Natural killer cell (primary cell): ENCODE measurements at regions not wholly inside any gene's neighbourhood (a gene's known extent, or its start where the extent isn't known, plus 50 kb on each side); places are given as distances from the start of the nearest gene placed in this dataset.

ENCODE experiments used
- ATAC-seq, 3 donors: fragments of 150-1000 bp in 2 of 3; fragments of 200-7000 bp in 1 of 3; cut with Tn5 transposase; 1 replicate in 1 of 3; 2 replicates in 2 of 3; pipeline ENCODE4 v1.10.0; 2021; ENCODE audit warnings: mild to moderate bottlenecking in 2 of 3, moderate library complexity in 2 of 3
- DNase-seq, 2 donors: peaks; one replicate each; pipeline versions ENCODE4 v3.0.0 to v3.0.0-alpha.2; 2013 to 2021; ENCODE audit warnings: mixed read lengths in 1 of 2
- H3K27ac ChIP-seq: one replicate; pipeline ENCODE4 v1.5.1; 2013; ENCODE audit warnings: mild to moderate bottlenecking, low read length
- H3K27me3 ChIP-seq: one replicate; pipeline ENCODE4 v1.6.1; 2013; ENCODE audit warnings: low read length; ENCODE audit not compliant: control insufficient read depth, insufficient read depth
- H3K36me3 ChIP-seq: one replicate; pipeline ENCODE4 v1.6.1; 2013; ENCODE audit warnings: low read length; ENCODE audit not compliant: control insufficient read depth, insufficient read depth
- H3K4me1 ChIP-seq: one replicate; pipeline ENCODE4 v1.6.1; 2013; ENCODE audit warnings: low read length; ENCODE audit not compliant: control insufficient read depth, insufficient read depth
- H3K4me3 ChIP-seq: one replicate; pipeline ENCODE4 v1.5.1; 2013; ENCODE audit warnings: low read length
- H3K9me3 ChIP-seq: one replicate; pipeline ENCODE4 v1.6.1; 2013; ENCODE audit warnings: low read length; ENCODE audit not compliant: control insufficient read depth, insufficient read depth
- H3K27ac Mint-ChIP-seq, 2 donors: one replicate each; pipeline ENCODE4 v1.8.0; 2022; ENCODE audit warnings: mild to moderate bottlenecking in 2 of 2, mixed read lengths in 2 of 2, moderate library complexity in 1 of 2
- H3K27me3 Mint-ChIP-seq, 2 donors: one replicate each; pipeline ENCODE4 v1.8.0; 2022; ENCODE audit warnings: low read depth in 2 of 2, mixed read lengths in 2 of 2
- H3K36me3 Mint-ChIP-seq: one replicate; pipeline ENCODE4 v1.8.0; 2022; ENCODE audit warnings: mixed read lengths
- H3K4me1 Mint-ChIP-seq, 2 donors: one replicate each; pipeline ENCODE4 v1.8.0; 2022; ENCODE audit warnings: mixed read lengths in 2 of 2
- H3K4me3 Mint-ChIP-seq: one replicate; pipeline ENCODE4 v1.8.0; 2022; ENCODE audit warnings: mild to moderate bottlenecking, moderate library complexity, mixed read lengths
- H3K9me3 Mint-ChIP-seq, 2 donors: one replicate each; pipeline ENCODE4 v1.8.0; 2022; ENCODE audit warnings: mixed read lengths in 2 of 2
- CTCF ChIP-seq: fragments of 200-600 bp; IDR thresholded peaks from one replicate; pipeline ENCODE4 v1.8.0; 2022; ENCODE audit warnings: antibody characterized with exemption
- WGBS: methylation state at CpG from one replicate; pipeline ENCODE4 v1.1.7; 2013; ENCODE audit warnings: missing lambda C conversion rate; ENCODE audit not compliant: insufficient coverage; 5-methylcytosine and 5-hydroxymethylcytosine counted together
- intact Hi-C: fragments of 100-400 bp; cut with micrococcal nuclease; formaldehyde crosslinking; loops from one replicate; pipeline ENCODE4 v1.14.2; 2022

GRCh38 chr19:27890696-27891095 is 1322.3 kb downstream of the UQCRFS1 start:
- Mint-ChIP-seq H3K4me3 (no peak overlapping the region), H3K27ac (no peak overlapping the region), H3K36me3 (no peaks in the 10 kb centered on the region), H3K4me1 (no peaks in the 10 kb centered on the region), H3K9me3 (peaks cover 18% of the 10 kb centered on the region in 2 donors), H3K27me3 (no peaks in the 10 kb centered on the region)
- no peak overlapping the region for H3K4me3 ChIP-seq
- no peak for TF ChIP-seq CTCF
- intact Hi-C loops: no loop called here
- ATAC-seq (no peak), DNase-seq (no peak)
- peaks cover 32% of the 10 kb centered on the region for H3K9me3 ChIP-seq
- WGBS: 68% methylated on average over 5 of the region's 5 CpGs
- H3K4me1 ChIP-seq: no peaks in the 10 kb centered on the region
- no peaks in the 10 kb centered on the region for H3K36me3 ChIP-seq
- no peaks in the 10 kb centered on the region for H3K27me3 ChIP-seq
- H3K27ac ChIP-seq: no peak overlapping the region

- H3K4me1 Mint-ChIP-seq: no peaks in the 10 kb centered on the region
- Histone ChIP-seq H3K4me1 (no peaks in the 10 kb centered on the region), H3K27ac (no peak overlapping the region), H3K4me3 (no peak overlapping the region), H3K27me3 (no peaks in the 10 kb centered on the region), H3K9me3 (peaks cover 35% of the 10 kb centered on the region), H3K36me3 (no peaks in the 10 kb centered on the region)
- WGBS: 74% methylated on average over 3 of the region's 3 CpGs
- H3K27ac Mint-ChIP-seq: no peak overlapping the region
- H3K27me3 Mint-ChIP-seq: no peaks in the 10 kb centered on the region
- peaks cover 20% of the 10 kb centered on the region in 2 donors for H3K9me3 Mint-ChIP-seq
- intact Hi-C loops: no loop called here
- no peak for TF ChIP-seq CTCF
- ATAC-seq (no peak), DNase-seq (no peak)
- no peak overlapping the region for H3K4me3 Mint-ChIP-seq
- H3K36me3 Mint-ChIP-seq: no peaks in the 10 kb centered on the region
These were observed 1322.7 kb downstream of the UQCRFS1 start for GRCh38 chr19:27890206-27890605.

- H3K9me3 Mint-ChIP-seq: peaks cover 15 to 16% of the 10 kb centered on the region in 2 donors
- no peaks in the 10 kb centered on the region for H3K36me3 Mint-ChIP-seq
- no peak overlapping the region for H3K4me3 Mint-ChIP-seq
- H3K9me3 ChIP-seq: peaks cover 30% of the 10 kb centered on the region
- no peaks in the 10 kb centered on the region for H3K27me3 Mint-ChIP-seq
- 90% methylated on average over 3 of the region's 3 CpGs for WGBS
- intact Hi-C loops: no loop called here
- ATAC-seq (no peak), DNase-seq (no peak)
- no peaks in the 10 kb centered on the region for H3K36me3 ChIP-seq
- H3K4me3 ChIP-seq: no peak overlapping the region
- H3K27ac ChIP-seq: no peak overlapping the region
- H3K27ac Mint-ChIP-seq: no peak overlapping the region
- H3K27me3 ChIP-seq: no peaks in the 10 kb centered on the region
- no peaks in the 10 kb centered on the region for H3K4me1 Mint-ChIP-seq
- no peak for TF ChIP-seq CTCF
- H3K4me1 ChIP-seq: no peaks in the 10 kb centered on the region
These were observed 1323.8 kb downstream of the UQCRFS1 start for GRCh38 chr19:27889156-27889555.

- Mint-ChIP-seq H3K9me3 (peaks cover 10 to 11% of the 10 kb centered on the region in 2 donors), H3K4me1 (no peaks in the 10 kb centered on the region), H3K27ac (no peak overlapping the region), H3K27me3 (no peaks in the 10 kb centered on the region), H3K4me3 (no peak overlapping the region), H3K36me3 (no peaks in the 10 kb centered on the region)
- Histone ChIP-seq H3K4me1 (no peaks in the 10 kb centered on the region), H3K4me3 (no peak overlapping the region), H3K27ac (no peak overlapping the region), H3K36me3 (no peaks in the 10 kb centered on the region), H3K9me3 (peaks cover 29% of the 10 kb centered on the region), H3K27me3 (no peaks in the 10 kb centered on the region)
- no peak for ATAC-seq
- no peak for TF ChIP-seq CTCF
- WGBS: 67% methylated on average over 2 of the region's 2 CpGs
- intact Hi-C loops: no loop called here
- no peak for DNase-seq
These were observed 1325.0 kb downstream of the UQCRFS1 start for GRCh38 chr19:27887946-27888345.
